ENCODE measurements at regions not wholly inside any gene's neighbourhood (a gene's known extent, or its start where the extent isn't known, plus 50 kb on each side); places are given as distances from the start of the nearest gene placed in this dataset.
A peak's percentile ranks its signal among the peaks of the same experiment; 100 is the strongest.
"Not testable (repeated sequence)": the region's sequence is repeated elsewhere in the genome, so short reads cannot be mapped to it uniquely, and the experiment has no call there.

DNA sequence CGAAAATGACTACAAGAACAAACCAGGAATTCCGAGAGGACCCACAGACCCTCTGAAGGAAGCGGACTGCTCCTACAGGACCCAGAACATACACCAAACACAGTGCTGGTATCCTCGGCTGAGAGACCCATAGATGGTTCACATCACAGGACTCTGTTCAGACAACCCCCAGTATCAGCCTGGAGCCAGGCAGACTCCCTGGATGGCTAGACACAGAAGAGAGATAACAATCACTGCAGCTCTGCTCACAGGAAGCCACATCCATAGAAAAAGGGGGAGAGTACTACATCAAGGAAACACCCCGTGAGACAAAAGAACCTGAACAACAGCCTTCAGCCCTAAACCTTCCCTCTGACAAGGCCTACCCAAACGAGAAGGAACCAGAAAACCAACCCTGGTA, 434.0 kb upstream of the NR5A2 start:
- no peak for ATAC-seq

DNA sequence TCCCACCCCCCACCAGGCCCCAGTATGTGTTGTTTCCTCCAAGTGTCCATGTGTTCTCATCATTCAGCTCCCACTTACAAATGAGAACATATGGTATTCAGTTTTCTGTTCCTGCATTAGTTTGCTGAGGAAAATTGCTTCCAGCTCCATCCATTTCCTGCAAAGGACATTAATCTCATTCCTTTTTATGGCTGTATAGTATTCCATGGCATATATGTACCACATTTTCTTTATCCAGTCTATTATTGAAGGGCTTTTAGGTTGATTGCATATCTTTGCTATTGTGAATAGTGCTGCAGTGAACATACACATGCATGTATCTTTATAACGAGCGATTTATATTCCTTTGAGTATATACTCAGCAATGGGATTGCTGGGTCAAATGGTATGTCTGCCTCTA, 431.1 kb upstream of the NR5A2 start:
- TF ChIP-seq ZNF8 (CRISPR knock-in tag; IDR thresholded peaks at IDR 0.05): peak; percentile 87
- ATAC-seq: not testable (repeated sequence)

More for the DNA sequence above, 434.0 kb upstream of the NR5A2 start:
- TF ChIP-seq ZC3H10 (CRISPR knock-in tag; IDR thresholded peaks at IDR 0.05) (no peak), GLIS3 (CRISPR knock-in tag; IDR thresholded peaks at IDR 0.05) (no peak), ISL1 (CRISPR knock-in tag; IDR thresholded peaks at IDR 0.05) (no peak), ARNTL (CRISPR knock-in tag; IDR thresholded peaks at IDR 0.05; ENCODE audit: borderline replicate concordance, low read depth) (no peak), RARB (CRISPR knock-in tag; IDR thresholded peaks at IDR 0.05) (no peak)
- TF ChIP-seq, protein P1, sequence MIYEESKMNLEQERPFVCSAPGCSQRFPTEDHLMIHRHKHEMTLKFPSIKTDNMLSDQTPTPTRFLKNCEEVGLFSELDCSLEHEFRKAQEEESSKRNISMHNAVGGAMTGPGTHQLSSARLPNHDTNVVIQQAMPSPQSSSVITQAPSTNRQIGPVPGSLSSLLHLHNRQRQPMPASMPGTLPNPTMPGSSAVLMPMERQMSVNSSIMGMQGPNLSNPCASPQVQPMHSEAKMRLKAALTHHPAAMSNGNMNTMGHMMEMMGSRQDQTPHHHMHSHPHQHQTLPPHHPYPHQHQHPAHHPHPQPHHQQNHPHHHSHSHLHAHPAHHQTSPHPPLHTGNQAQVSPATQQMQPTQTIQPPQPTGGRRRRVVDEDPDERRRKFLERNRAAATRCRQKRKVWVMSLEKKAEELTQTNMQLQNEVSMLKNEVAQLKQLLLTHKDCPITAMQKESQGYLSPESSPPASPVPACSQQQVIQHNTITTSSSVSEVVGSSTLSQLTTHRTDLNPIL (CRISPR knock-in tag; IDR thresholded peaks at IDR 0.05; ENCODE audit: low read depth): no peak
- TF ChIP-seq, protein P2, sequence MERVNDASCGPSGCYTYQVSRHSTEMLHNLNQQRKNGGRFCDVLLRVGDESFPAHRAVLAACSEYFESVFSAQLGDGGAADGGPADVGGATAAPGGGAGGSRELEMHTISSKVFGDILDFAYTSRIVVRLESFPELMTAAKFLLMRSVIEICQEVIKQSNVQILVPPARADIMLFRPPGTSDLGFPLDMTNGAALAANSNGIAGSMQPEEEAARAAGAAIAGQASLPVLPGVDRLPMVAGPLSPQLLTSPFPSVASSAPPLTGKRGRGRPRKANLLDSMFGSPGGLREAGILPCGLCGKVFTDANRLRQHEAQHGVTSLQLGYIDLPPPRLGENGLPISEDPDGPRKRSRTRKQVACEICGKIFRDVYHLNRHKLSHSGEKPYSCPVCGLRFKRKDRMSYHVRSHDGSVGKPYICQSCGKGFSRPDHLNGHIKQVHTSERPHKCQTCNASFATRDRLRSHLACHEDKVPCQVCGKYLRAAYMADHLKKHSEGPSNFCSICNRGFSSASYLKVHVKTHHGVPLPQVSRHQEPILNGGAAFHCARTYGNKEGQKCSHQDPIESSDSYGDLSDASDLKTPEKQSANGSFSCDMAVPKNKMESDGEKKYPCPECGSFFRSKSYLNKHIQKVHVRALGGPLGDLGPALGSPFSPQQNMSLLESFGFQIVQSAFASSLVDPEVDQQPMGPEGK (CRISPR knock-in tag; IDR thresholded peaks at IDR 0.05; ENCODE audit: borderline replicate concordance): no peak

DNA sequence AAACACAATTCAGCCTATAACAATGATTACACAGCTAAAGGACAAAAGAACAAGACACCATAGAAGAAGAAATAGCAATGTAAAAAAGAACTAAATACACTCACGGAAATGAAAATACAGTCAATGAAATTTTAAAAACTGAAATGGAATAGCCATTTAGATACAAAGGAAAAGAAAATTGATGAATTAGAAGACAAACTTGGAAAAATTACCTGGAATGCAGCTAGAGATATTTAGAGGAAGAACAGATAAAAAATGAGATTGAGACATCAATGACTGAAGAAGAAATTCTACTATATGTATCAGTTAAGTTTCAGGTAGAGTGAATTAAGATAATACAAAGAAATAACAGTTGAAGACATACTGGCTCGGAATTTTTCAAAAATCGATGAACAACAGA, 430.4 kb upstream of the NR5A2 start:
- TF ChIP-seq ZFP30 (CRISPR knock-in tag; IDR thresholded peaks at IDR 0.05) (peak; percentile 91), ZNF565 (CRISPR knock-in tag; conservative IDR thresholded peaks at IDR 0.05; ENCODE audit: low read depth) (no peak)

DNA sequence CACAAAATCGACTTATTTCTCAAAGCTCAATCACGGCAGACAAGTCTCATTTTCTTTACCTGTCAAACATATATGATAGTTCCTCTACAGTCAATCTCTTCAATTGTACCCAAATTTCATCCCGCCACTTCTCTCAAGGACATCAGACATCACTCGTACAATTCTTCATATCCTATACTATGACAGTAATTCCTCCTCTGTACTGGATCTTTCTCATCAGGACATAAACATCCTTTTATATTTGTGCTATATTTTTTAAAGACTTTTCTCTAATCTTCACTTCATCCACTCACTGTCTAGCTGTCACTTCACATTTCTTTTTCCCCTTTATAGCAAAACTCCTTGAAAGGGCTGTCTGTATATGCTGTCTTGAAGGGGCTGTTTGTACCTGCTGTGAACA, 419.1 kb upstream of the NR5A2 start:
- TF ChIP-seq TOX (CRISPR knock-in tag; IDR thresholded peaks at IDR 0.05; ENCODE audit: borderline replicate concordance) (no peak), CSDC2 (CRISPR knock-in tag; IDR thresholded peaks at IDR 0.05) (no peak), OSR1 (CRISPR knock-in tag; IDR thresholded peaks at IDR 0.05) (no peak), ISL1 (CRISPR knock-in tag; IDR thresholded peaks at IDR 0.05) (no peak), ZNF565 (CRISPR knock-in tag; conservative IDR thresholded peaks at IDR 0.05; ENCODE audit: low read depth) (no peak), ARNTL (CRISPR knock-in tag; IDR thresholded peaks at IDR 0.05; ENCODE audit: borderline replicate concordance, low read depth) (no peak), SNAI2 (CRISPR knock-in tag; IDR thresholded peaks at IDR 0.05) (no peak), ZNF8 (CRISPR knock-in tag; IDR thresholded peaks at IDR 0.05) (no peak), ZNF70 (CRISPR knock-in tag; IDR thresholded peaks at IDR 0.05) (no peak), GLIS3 (CRISPR knock-in tag; IDR thresholded peaks at IDR 0.05) (no peak)
- TF ChIP-seq, protein P1 (CRISPR knock-in tag; IDR thresholded peaks at IDR 0.05; ENCODE audit: low read depth): no peak
- ATAC-seq: no peak

More for the DNA sequence above, 430.4 kb upstream of the NR5A2 start:
- ATAC-seq: no peak

DNA sequence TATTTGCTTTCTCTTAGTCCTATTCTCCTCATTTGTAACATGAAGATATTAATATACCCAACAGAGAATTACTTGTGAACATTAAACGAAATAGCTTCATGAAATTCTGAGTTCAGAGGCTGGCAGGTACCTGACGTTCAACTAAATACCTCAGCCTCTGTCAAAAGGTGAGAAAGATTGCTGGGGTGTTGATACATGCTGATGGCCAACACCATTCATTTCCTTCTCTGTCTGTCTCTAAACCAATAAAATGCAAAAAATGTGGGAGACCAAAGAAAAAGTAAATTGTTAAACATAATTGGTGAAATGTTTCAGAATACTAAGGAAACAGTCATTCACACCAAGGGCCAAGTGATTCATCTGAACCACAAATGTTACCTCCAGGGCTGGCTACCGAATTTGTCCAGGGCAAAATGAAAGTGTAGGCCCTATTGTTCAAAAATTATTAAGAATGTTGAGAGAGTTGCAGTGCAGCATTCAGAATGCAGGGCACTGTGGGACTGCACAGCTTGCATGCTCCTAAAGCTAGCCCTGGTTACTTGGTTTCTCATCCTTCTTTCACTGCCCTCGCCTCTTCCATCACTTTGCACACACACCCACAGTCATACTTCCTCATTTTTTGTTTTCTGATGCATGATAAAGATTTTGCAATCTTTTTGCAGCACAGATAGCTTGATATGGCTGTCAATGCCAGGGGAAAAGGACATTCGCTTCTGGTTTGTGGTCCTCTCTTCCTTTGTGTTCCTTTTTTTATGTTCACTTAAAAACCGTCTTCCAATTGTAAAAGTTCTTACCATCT, 414.3 kb upstream of the NR5A2 start:
- no peak for ATAC-seq
- no peak for TF ChIP-seq ZNF70 (CRISPR knock-in tag; IDR thresholded peaks at IDR 0.05)
- TF ChIP-seq ISL1 (CRISPR knock-in tag; IDR thresholded peaks at IDR 0.05): no peak
- TF ChIP-seq PPARA (CRISPR knock-in tag; IDR thresholded peaks at IDR 0.05; ENCODE audit: borderline replicate concordance): no peak
- no peak for TF ChIP-seq CSDC2 (CRISPR knock-in tag; IDR thresholded peaks at IDR 0.05)
- no peak for TF ChIP-seq TOX (CRISPR knock-in tag; IDR thresholded peaks at IDR 0.05; ENCODE audit: borderline replicate concordance)
- TF ChIP-seq ZFP30 (CRISPR knock-in tag; IDR thresholded peaks at IDR 0.05): no peak
- no peak for TF ChIP-seq TCF4 (CRISPR knock-in tag; IDR thresholded peaks at IDR 0.05; ENCODE audit: borderline replicate concordance)
- TF ChIP-seq ZNF8 (CRISPR knock-in tag; IDR thresholded peaks at IDR 0.05): no peak
- TF ChIP-seq SNAI2 (CRISPR knock-in tag; IDR thresholded peaks at IDR 0.05): no peak
- no peak for TF ChIP-seq ZNF565 (CRISPR knock-in tag; conservative IDR thresholded peaks at IDR 0.05; ENCODE audit: low read depth)
- no peak for TF ChIP-seq ZFP3 (CRISPR knock-in tag; IDR thresholded peaks at IDR 0.05)
- TF ChIP-seq, protein P2 (CRISPR knock-in tag; IDR thresholded peaks at IDR 0.05; ENCODE audit: borderline replicate concordance): no peak
- TF ChIP-seq, protein P3, sequence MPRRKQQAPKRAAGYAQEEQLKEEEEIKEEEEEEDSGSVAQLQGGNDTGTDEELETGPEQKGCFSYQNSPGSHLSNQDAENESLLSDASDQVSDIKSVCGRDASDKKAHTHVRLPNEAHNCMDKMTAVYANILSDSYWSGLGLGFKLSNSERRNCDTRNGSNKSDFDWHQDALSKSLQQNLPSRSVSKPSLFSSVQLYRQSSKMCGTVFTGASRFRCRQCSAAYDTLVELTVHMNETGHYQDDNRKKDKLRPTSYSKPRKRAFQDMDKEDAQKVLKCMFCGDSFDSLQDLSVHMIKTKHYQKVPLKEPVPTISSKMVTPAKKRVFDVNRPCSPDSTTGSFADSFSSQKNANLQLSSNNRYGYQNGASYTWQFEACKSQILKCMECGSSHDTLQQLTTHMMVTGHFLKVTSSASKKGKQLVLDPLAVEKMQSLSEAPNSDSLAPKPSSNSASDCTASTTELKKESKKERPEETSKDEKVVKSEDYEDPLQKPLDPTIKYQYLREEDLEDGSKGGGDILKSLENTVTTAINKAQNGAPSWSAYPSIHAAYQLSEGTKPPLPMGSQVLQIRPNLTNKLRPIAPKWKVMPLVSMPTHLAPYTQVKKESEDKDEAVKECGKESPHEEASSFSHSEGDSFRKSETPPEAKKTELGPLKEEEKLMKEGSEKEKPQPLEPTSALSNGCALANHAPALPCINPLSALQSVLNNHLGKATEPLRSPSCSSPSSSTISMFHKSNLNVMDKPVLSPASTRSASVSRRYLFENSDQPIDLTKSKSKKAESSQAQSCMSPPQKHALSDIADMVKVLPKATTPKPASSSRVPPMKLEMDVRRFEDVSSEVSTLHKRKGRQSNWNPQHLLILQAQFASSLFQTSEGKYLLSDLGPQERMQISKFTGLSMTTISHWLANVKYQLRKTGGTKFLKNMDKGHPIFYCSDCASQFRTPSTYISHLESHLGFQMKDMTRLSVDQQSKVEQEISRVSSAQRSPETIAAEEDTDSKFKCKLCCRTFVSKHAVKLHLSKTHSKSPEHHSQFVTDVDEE (CRISPR knock-in tag; IDR thresholded peaks at IDR 0.05): no peak
- TF ChIP-seq RARB (CRISPR knock-in tag; IDR thresholded peaks at IDR 0.05): no peak
- no peak for TF ChIP-seq BACH2 (CRISPR knock-in tag; IDR thresholded peaks at IDR 0.05; ENCODE audit: borderline replicate concordance)
- TF ChIP-seq, protein P4, sequence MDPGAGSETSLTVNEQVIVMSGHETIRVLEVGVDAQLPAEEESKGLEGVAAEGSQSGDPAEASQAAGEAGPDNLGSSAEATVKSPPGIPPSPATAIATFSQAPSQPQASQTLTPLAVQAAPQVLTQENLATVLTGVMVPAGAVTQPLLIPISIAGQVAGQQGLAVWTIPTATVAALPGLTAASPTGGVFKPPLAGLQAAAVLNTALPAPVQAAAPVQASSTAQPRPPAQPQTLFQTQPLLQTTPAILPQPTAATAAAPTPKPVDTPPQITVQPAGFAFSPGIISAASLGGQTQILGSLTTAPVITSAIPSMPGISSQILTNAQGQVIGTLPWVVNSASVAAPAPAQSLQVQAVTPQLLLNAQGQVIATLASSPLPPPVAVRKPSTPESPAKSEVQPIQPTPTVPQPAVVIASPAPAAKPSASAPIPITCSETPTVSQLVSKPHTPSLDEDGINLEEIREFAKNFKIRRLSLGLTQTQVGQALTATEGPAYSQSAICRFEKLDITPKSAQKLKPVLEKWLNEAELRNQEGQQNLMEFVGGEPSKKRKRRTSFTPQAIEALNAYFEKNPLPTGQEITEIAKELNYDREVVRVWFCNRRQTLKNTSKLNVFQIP (CRISPR knock-in tag; IDR thresholded peaks at IDR 0.05; ENCODE audit: borderline replicate concordance, low read depth): no peak
- TF ChIP-seq ZC3H10 (CRISPR knock-in tag; IDR thresholded peaks at IDR 0.05): no peak
